Ovary (tissue), 7 donors: ENCODE measurements at regions not wholly inside any gene's neighbourhood (a gene's known extent, or its start where the extent isn't known, plus 50 kb on each side); places are given as distances from the start of the nearest gene placed in this dataset.

Experiments used
- DNase-seq, 5 donors: peaks; one replicate each; pipeline ENCODE4 v3.0.0-alpha.2; 2019 to 2020
- H3K27ac ChIP-seq, 2 donors: fragments of 200-600 bp; one replicate each; pipeline versions ENCODE4 v1.5.1 to v1.8.0; 2019 to 2022
- H3K27me3 ChIP-seq: fragments of 200-600 bp; one replicate; pipeline ENCODE4 v1.8.0; 2022
- H3K36me3 ChIP-seq: fragments of 200-600 bp; sonication (generic); one replicate; pipeline ENCODE4 v1.5.1; 2019
- H3K4me1 ChIP-seq: one replicate; pipeline ENCODE4 v1.8.1; 2013; ENCODE audit warnings: mild to moderate bottlenecking, moderate library complexity; ENCODE audit not compliant: insufficient read depth
- H3K4me3 ChIP-seq: fragments of 200-600 bp; sonication (generic); one replicate; pipeline ENCODE4 v1.5.1; 2017
- H3K9me3 ChIP-seq, 2 donors: fragments of 200-600 bp in 1 of 2; sonication (generic) in 1 of 2; one replicate each; pipeline versions ENCODE4 v1.5.1 to v1.8.1; 2013 to 2019; ENCODE audit warnings: mild to moderate bottlenecking in 1 of 2, moderate library complexity in 1 of 2
- EP300 ChIP-seq: sonication (generic); formaldehyde crosslinking; IDR thresholded peaks from one replicate; pipeline ENCODE4 v1.6.1; 2017; ENCODE audit warnings: antibody characterized with exemption
- POLR2A ChIP-seq: fragments of 450-650 bp; IDR thresholded peaks from one replicate; pipeline ENCODE4 v1.6.1; 2017; ENCODE audit warnings: antibody characterized with exemption, mild to moderate bottlenecking, moderate library complexity
- WGBS, 3 donors: extraction: QIAGEN DNeasy Blood & Tissue Kit in 1 of 3; methylation state at CpG; one replicate each; pipeline versions ENCODE4 v1.1.5 to v1.1.7; 2013 to 2017; 5-methylcytosine and 5-hydroxymethylcytosine counted together
- intact Hi-C, 4 donors: fragments of 100-400 bp; cut with DNase I; formaldehyde crosslinking; loops; one replicate each; pipeline versions ENCODE4 v1.11.0 to v1.15.1; 2022 to 2023
- TF ChIP-seq, protein P1 (sequence below), 3 donors: fragments of 450-650 bp in 2 of 3; fragments of 200-600 bp in 1 of 3; IDR thresholded peaks; one replicate each; pipeline versions ENCODE4 v1.5.1 to v1.8.0; 2016 to 2022; ENCODE audit warnings: antibody characterized with exemption in 3 of 3, mild to moderate bottlenecking in 1 of 3
- donor health status: DM: no; HTN: no; CAD: no; lungs with moderate emphysema.
- donor health status: DM: no; HTN: no; CAD: no.
- donor health status: Bipolar disorder and iron deficiency.
- donor health status: DM: no; HTN: no; CAD: no.
- donor health status: DM: yes; HTN: yes; CAD: no.

GRCh38 chr3:117306299-117306698, 596.7 kb downstream of the TUSC7 start:
- Histone ChIP-seq H3K27ac (no peak overlapping the region), H3K9me3 (no peaks in the 10 kb centered on the region), H3K4me3 (no peak overlapping the region), H3K27me3 (no peaks in the 10 kb centered on the region), H3K4me1 (no peaks in the 10 kb centered on the region), H3K36me3 (no peaks in the 10 kb centered on the region)
- TF ChIP-seq, protein P1, sequence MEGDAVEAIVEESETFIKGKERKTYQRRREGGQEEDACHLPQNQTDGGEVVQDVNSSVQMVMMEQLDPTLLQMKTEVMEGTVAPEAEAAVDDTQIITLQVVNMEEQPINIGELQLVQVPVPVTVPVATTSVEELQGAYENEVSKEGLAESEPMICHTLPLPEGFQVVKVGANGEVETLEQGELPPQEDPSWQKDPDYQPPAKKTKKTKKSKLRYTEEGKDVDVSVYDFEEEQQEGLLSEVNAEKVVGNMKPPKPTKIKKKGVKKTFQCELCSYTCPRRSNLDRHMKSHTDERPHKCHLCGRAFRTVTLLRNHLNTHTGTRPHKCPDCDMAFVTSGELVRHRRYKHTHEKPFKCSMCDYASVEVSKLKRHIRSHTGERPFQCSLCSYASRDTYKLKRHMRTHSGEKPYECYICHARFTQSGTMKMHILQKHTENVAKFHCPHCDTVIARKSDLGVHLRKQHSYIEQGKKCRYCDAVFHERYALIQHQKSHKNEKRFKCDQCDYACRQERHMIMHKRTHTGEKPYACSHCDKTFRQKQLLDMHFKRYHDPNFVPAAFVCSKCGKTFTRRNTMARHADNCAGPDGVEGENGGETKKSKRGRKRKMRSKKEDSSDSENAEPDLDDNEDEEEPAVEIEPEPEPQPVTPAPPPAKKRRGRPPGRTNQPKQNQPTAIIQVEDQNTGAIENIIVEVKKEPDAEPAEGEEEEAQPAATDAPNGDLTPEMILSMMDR (IDR thresholded peaks at IDR 0.05), result no peak
- TF ChIP-seq EP300 (no peak), POLR2A (no peak)
- no peak for DNase-seq
- intact Hi-C loops, result no loop called here
- WGBS, 3 donors, result 96 to 100% (median 98%) methylated on average over 1 of the region's 1 CpG

DNA sequence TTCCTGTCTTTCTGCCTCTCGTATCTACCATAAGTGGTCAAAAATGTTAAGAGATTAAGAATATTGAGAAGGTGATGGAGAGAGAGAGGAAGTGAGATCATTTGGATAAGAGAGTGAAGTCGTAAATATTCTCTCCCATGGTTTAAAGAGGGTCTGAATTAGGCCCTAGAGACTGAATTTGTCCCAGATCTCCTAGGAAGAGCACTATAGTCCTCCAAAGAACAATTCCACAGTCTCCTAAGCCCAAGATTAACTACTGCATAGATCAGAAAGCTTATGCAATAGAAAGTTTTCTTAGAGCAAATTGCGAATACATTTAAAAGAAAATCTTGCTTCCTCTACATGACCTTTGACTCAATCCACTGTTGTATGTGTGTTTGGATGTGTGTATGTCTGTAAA, 598.8 kb downstream of the TUSC7 start:
- TF ChIP-seq, protein P1 (IDR thresholded peaks at IDR 0.05), result no peak
- no peak for TF ChIP-seq POLR2A
- TF ChIP-seq EP300, result no peak
- no peak for DNase-seq
- 75 to 83% (median 79%) methylated on average over 3 of the region's 3 CpGs for WGBS, 3 donors
- no peak overlapping the region for H3K4me3 ChIP-seq
- no peaks in the 10 kb centered on the region for H3K9me3 ChIP-seq
- H3K27me3 ChIP-seq, result no peaks in the 10 kb centered on the region
- H3K27ac ChIP-seq, result no peak overlapping the region
- H3K36me3 ChIP-seq, result no peaks in the 10 kb centered on the region
- intact Hi-C loops, result no loop called here
- H3K4me1 ChIP-seq, result no peaks in the 10 kb centered on the region

GRCh38 chr3:117308756-117309155, 599.2 kb downstream of the TUSC7 start:
- Histone ChIP-seq H3K9me3 (no peaks in the 10 kb centered on the region), H3K36me3 (no peaks in the 10 kb centered on the region), H3K4me3 (no peak overlapping the region), H3K27ac (no peak overlapping the region), H3K4me1 (no peaks in the 10 kb centered on the region), H3K27me3 (no peaks in the 10 kb centered on the region)
- 81 to 91% (median 89%) methylated on average over 1 of the region's 1 CpG for WGBS, 3 donors
- intact Hi-C loops, result no loop called here
- TF ChIP-seq EP300 (no peak), POLR2A (no peak)
- TF ChIP-seq, protein P1 (IDR thresholded peaks at IDR 0.05), result no peak
- no peak for DNase-seq

- Histone ChIP-seq H3K36me3 (no peaks in the 10 kb centered on the region), H3K27ac (no peak overlapping the region), H3K4me3 (no peak overlapping the region), H3K4me1 (no peaks in the 10 kb centered on the region), H3K27me3 (no peaks in the 10 kb centered on the region), H3K9me3 (no peaks in the 10 kb centered on the region)
- DNase-seq, result no peak
- intact Hi-C loops, result no loop called here
- WGBS, 3 donors, result 56 to 73% (median 61%) methylated on average over 1 of the region's 1 CpG
- TF ChIP-seq POLR2A (no peak), EP300 (no peak)
- TF ChIP-seq, protein P1 (IDR thresholded peaks at IDR 0.05), result no peak
These were observed 601.0 kb downstream of the TUSC7 start for GRCh38 chr3:117310536-117310935.
